HUES64 (cell line): ENCODE measurements at regions not wholly inside any gene's neighbourhood (a gene's known extent, or its start where the extent isn't known, plus 50 kb on each side); places are given as distances from the start of the nearest gene placed in this dataset.
"Not testable (repeated sequence)": the region's sequence is repeated elsewhere in the genome, so short reads cannot be mapped to it uniquely, and the experiment has no call there.

ENCODE experiments used
- H3K27ac ChIP-seq: 2 replicates; pipeline ENCODE4 v1.7.0; 2013; ENCODE audit warnings: low read depth, low read length, inconsistent platforms
- H3K27me3 ChIP-seq: 2 replicates; pipeline ENCODE4 v1.6.1; 2013; ENCODE audit warnings: mild to moderate bottlenecking, low read length; ENCODE audit not compliant: insufficient read depth
- H3K36me3 ChIP-seq: 2 replicates; pipeline ENCODE4 v1.6.1; 2013; ENCODE audit warnings: mild to moderate bottlenecking, low read length; ENCODE audit not compliant: insufficient read depth
- H3K4me1 ChIP-seq: 2 replicates; pipeline ENCODE4 v1.6.1; 2013; ENCODE audit warnings: mild to moderate bottlenecking, low read length, moderate library complexity; ENCODE audit not compliant: insufficient read depth
- H3K4me3 ChIP-seq: 2 replicates; pipeline ENCODE4 v1.5.1; 2013; ENCODE audit warnings: mild to moderate bottlenecking, low read length, moderate library complexity
- H3K9ac ChIP-seq: 2 replicates; pipeline ENCODE4 v1.6.1; 2013; ENCODE audit warnings: mild to moderate bottlenecking, low read depth, low read length
- H3K9me3 ChIP-seq: 2 replicates; pipeline ENCODE4 v1.6.1; 2013; ENCODE audit warnings: low read depth, low read length; ENCODE audit not compliant: insufficient read depth
- WGBS: fragments of 150-250, 120-280 bp; methylation state at CpG from one replicate; pipeline ENCODE4 v1.1.7; 2013; ENCODE audit warnings: missing lambda C conversion rate; 5-methylcytosine and 5-hydroxymethylcytosine counted together

DNA sequence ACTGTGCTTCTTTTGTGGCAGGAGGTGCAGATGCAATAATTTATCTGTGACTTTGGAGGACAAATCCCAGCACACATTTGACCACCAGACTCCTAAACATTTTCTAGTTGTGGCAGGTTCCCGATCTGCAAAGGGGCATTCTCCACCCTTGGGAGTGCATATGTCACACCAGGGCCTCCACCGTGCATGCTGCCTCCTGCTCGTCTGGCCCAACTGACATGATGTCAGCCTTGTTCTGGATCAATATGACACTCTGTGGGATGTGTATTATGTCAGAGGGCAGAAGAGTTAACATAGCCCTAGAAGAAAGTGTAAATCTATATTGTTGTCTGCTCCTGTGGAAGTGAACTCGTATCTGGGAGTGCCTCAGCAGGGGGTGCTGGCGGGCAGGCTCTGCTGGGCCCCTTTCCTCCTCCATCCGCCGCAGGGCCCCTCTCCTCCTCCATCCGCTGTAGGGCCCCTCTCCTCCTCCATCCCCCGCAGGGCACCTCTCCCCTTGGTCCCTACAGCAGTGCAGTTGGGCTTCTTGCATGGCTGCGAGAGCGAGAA, 97.7 kb upstream of the PPP1R26 start:
- Histone ChIP-seq H3K9me3 (no peaks in the 10 kb centered on the region), H3K9ac (no peak overlapping the region), H3K27ac (no peak overlapping the region), H3K4me1 (no peaks in the 10 kb centered on the region), H3K36me3 (no peaks in the 10 kb centered on the region), H3K4me3 (no peak overlapping the region), H3K27me3 (no peaks in the 10 kb centered on the region)
- 86% methylated on average over 11 of the region's 11 CpGs for WGBS

DNA sequence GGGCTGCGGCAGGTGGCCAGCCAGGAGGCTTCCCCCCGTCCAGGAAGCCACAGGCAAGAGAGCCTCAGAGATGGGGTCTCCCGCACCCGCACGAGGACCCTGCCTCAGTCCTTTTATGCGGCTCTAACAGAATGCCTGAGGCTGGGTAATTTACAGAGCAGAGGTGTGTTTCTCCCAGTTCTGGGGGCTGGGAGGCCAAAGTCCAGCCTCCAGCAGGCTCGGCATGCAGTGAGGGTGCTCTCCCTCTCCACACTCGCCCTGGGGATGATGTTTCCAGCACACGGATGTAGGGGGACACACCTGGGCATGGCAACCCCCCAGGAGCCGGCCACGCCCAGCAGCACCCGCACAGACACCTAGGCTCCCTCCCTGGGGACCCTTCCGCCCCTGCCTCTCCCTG, 95.4 kb upstream of the PPP1R26 start:
- H3K36me3 ChIP-seq, result no peaks in the 10 kb centered on the region
- H3K4me1 ChIP-seq, result no peaks in the 10 kb centered on the region
- H3K4me3 ChIP-seq, result no peak overlapping the region
- no peak overlapping the region for H3K9ac ChIP-seq
- no peak overlapping the region for H3K27ac ChIP-seq
- no peaks in the 10 kb centered on the region for H3K27me3 ChIP-seq
- no peaks in the 10 kb centered on the region for H3K9me3 ChIP-seq
- 87% methylated on average over 12 of the region's 13 CpGs for WGBS

DNA sequence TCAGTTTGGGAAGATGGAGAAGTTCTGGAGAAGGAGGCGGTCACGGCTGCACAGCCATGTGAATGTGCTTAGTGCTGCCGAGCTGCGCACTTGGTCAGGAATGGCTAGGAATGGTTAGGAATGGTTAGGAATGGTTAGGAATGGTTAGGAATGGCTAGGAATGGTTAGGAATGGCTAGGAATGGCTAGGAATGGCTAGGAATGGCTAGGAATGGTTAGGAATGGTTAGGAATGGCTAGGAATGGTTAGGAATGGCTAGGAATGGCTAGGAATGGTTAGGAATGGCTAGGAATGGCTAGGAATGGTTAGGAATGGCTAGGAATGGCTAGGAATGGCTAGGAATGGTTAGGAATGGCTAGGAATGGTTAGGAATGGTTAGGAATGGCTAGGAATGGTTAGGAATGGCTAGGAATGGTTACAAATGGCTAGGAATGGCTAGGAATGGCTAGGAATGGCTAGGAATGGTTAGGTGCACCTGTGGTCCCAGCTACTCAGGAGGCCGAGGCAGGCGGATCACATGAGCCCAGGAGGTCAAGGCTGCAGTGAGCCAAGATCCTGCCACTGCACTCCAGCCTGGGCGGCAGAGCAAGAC, 94.7 kb upstream of the PPP1R26 start:
- not testable (repeated sequence) for H3K4me1 ChIP-seq, H3K9ac ChIP-seq, H3K9me3 ChIP-seq, H3K27ac ChIP-seq, H3K27me3 ChIP-seq, H3K4me3 ChIP-seq, H3K36me3 ChIP-seq
- WGBS, result 94% methylated on average over 7 of the region's 7 CpGs

DNA sequence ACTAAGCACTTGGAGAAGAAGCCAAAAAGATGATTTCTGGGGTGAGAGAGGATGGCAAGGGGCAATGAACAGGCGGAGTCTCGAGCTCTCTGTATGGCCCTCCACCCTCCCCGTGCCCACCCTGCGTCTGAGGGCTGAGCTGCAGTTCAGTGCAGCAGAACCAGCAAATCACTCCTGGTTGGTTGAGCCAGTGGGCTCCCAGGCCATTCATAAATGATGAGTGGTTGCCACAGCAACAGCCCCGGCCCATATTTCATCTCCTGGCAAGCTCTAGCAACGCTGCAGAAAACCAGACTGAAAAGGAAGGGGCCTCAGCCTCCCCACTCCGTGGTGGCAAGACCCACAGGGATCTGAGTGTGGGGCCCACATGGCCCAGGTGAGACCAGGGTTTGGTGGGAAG, 93.8 kb upstream of the PPP1R26 start:
- Histone ChIP-seq H3K27ac (no peak overlapping the region), H3K4me1 (no peaks in the 10 kb centered on the region), H3K4me3 (no peak overlapping the region), H3K27me3 (no peaks in the 10 kb centered on the region), H3K9ac (no peak overlapping the region), H3K36me3 (no peaks in the 10 kb centered on the region), H3K9me3 (no peaks in the 10 kb centered on the region)
- WGBS, result 94% methylated on average over 7 of the region's 7 CpGs

DNA sequence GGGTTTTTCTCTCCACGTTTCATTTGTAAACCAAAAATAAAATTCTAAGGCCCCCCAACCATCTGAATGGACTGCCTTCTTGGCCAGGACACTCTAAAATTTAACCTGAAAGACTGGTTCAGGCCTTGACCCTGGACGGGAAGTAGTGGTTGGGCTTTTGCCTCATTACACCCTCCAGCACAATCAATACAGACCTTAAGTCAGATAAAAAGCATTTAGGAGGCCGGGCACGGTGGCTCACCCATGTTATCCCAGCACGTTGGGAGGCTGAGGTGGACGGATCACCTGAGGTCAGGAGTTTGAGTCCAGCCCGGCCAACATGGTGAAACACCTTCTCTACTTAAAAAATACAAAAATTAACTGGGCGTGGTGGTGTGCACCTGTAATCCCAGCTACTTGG, 91.6 kb upstream of the PPP1R26 start:
- H3K9ac ChIP-seq, result no peak overlapping the region
- no peak overlapping the region for H3K4me3 ChIP-seq
- WGBS, result 96% methylated on average over 8 of the region's 8 CpGs
- H3K9me3 ChIP-seq, result no peaks in the 10 kb centered on the region
- H3K27ac ChIP-seq, result no peak overlapping the region
- H3K4me1 ChIP-seq, result peaks cover 3% of the 10 kb centered on the region; the same call in 1 of the 2 replicates
- no peaks in the 10 kb centered on the region for H3K36me3 ChIP-seq
- no peaks in the 10 kb centered on the region for H3K27me3 ChIP-seq

DNA sequence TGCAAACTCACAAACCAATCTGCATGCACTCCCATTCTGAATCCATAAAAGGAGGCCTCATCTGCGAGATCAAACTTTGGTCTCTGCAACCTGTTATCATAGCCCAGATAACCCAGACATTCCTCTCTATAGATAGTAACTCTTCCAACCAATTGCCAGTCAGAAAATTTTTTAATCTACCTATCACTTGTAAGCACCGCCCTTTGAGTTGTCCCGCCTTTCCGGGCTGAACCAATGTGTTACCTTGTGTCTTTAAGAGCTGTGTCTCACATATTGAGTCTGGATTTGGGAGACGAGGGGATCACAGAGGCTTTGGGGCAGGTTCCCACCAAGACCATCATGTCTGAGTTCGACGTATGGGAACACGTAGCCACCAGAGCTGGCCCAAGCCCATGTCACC, 91.1 kb upstream of the PPP1R26 start:
- H3K27me3 ChIP-seq, result no peaks in the 10 kb centered on the region
- peaks cover 3% of the 10 kb centered on the region; the same call in 1 of the 2 replicates for H3K4me1 ChIP-seq
- no peak overlapping the region for H3K9ac ChIP-seq
- H3K4me3 ChIP-seq, result no peak overlapping the region
- H3K27ac ChIP-seq, result no peak overlapping the region
- WGBS, result 94% methylated on average over 8 of the region's 8 CpGs
- H3K9me3 ChIP-seq, result no peaks in the 10 kb centered on the region
- H3K36me3 ChIP-seq, result no peaks in the 10 kb centered on the region

DNA sequence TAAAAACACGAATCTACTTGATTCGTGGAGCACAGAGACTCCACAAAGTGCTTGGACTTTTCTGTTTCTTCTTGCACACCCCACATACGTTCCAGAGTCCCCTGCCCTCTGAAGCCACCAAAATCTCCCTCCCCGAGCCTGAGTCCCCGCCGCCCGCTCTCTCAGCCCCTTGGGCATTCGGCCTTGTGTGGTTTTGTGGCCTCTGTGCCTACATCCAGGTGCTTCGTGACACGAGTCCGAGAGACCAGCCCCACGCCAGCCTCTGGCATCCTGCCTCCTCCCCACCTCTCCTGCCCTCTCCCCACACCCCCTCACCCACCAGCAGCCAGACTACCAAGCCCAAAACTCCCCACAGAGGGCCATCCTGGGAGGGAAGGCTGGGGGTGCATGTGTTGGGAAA, 87.8 kb upstream of the PPP1R26 start:
- peaks cover 3% of the 10 kb centered on the region; the same call in 1 of the 2 replicates for H3K4me1 ChIP-seq
- no peaks in the 10 kb centered on the region for H3K36me3 ChIP-seq
- no peaks in the 10 kb centered on the region for H3K27me3 ChIP-seq
- H3K9me3 ChIP-seq, result peaks cover 13% of the 10 kb centered on the region
- H3K27ac ChIP-seq, result no peak overlapping the region
- no peak overlapping the region for H3K9ac ChIP-seq
- no peak overlapping the region for H3K4me3 ChIP-seq
- WGBS, result 95% methylated on average over 12 of the region's 12 CpGs

DNA sequence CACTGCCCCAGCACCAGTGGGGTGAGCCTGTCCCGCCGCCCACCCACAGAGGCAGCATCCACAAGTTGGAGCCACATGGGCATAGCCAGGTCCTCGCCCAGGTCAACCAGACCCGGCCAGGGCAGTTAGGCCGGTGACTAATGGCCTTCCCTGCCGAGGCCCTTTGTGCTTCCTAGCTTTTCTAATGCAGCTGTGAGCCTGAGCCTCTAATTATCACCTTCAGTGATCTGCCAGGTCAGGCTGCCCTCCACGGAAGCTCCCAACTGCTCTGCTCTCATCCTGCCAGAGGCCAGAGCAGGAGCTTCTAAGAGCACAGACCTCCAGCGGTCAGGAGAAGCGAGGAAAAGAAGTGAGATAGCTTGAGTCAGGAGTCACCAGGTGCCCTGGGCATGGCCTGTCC, 87.1 kb upstream of the PPP1R26 start:
- H3K36me3 ChIP-seq, result no peaks in the 10 kb centered on the region
- H3K9me3 ChIP-seq, result peaks cover 16% of the 10 kb centered on the region
- H3K4me1 ChIP-seq, result peaks cover 3% of the 10 kb centered on the region; the same call in 1 of the 2 replicates
- no peaks in the 10 kb centered on the region for H3K27me3 ChIP-seq
- H3K9ac ChIP-seq, result no peak overlapping the region
- no peak overlapping the region for H3K4me3 ChIP-seq
- WGBS, result 51% methylated on average over 9 of the region's 9 CpGs
- H3K27ac ChIP-seq, result no peak overlapping the region

DNA sequence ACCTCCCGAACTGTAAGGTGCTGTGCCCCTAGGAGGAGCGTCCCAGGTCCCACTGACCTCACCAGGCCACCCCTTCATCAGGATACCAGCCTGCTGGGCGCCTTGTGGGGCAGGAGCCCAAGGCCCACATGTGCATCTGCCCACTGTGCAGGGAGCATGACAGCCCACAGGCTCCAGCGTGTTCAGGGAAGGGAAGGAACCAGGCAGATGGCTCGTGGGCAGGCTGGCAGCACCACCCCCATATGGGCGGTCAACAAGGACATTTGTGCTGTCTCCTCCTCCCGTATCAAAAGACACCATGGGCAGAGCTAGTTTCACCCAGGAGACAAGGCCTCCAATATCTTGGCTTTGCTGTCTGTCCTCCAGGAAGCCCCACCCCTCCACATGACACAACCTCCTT, 85.5 kb upstream of the PPP1R26 start:
- H3K27me3 ChIP-seq, result no peaks in the 10 kb centered on the region
- H3K9me3 ChIP-seq, result peaks cover 16% of the 10 kb centered on the region
- no peak overlapping the region for H3K4me3 ChIP-seq
- no peaks in the 10 kb centered on the region for H3K36me3 ChIP-seq
- H3K4me1 ChIP-seq, result peaks cover 3% of the 10 kb centered on the region; the same call in 1 of the 2 replicates
- H3K27ac ChIP-seq, result no peak overlapping the region
- H3K9ac ChIP-seq, result no peak overlapping the region
- 92% methylated on average over 7 of the region's 7 CpGs for WGBS

DNA sequence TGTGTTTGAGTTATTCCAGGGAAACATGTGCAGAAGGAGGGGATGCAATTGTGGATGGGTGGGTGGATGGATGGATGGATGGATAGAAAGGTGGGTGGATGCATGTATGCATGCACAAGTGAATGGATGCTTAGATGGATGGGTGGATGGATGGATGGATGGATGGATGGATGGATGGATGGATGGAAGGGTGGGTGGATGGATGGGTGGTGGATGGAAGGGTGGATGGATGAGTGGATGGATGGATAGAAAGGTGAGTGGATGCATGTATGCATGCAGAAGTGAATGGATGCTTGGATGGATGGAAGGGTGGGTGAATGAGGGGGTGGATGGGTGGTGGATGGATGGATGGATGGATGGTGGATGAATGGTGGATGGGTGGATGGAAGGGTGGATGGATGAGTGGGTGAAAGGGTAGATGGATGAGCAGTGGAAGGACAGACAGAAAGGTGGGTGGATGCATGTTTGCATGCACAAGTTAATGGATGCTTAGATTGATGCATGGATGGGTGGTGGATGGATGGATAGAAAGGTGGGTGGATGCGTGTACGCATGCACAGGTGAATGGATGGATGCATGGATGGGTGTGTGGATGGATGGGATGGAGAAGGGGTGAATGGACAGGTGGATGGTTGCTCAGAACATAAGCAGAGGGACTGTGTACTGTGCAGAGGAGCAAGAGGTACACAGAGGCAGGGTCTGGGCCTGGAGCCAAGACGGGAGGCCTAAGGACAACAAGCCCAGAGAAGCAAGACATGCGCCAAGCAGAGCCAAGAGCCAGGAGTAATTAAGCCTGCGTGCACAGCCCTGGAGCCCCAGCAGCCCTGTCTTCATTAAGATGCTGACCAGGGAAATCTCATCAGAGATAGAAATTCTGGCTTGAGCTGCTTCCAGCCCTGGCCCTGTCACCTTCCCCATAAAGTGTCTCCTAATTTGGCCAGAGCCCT, 84.6 kb upstream of the PPP1R26 start:
- Histone ChIP-seq H3K27me3 (no peaks in the 10 kb centered on the region), H3K4me1 (peaks cover 3% of the 10 kb centered on the region; the same call in 1 of the 2 replicates), H3K9ac (no peak overlapping the region), H3K9me3 (peaks cover 16% of the 10 kb centered on the region), H3K27ac (no peak overlapping the region), H3K36me3 (no peaks in the 10 kb centered on the region), H3K4me3 (no peak overlapping the region)
- WGBS, result 93% methylated on average over 5 of the region's 5 CpGs

DNA sequence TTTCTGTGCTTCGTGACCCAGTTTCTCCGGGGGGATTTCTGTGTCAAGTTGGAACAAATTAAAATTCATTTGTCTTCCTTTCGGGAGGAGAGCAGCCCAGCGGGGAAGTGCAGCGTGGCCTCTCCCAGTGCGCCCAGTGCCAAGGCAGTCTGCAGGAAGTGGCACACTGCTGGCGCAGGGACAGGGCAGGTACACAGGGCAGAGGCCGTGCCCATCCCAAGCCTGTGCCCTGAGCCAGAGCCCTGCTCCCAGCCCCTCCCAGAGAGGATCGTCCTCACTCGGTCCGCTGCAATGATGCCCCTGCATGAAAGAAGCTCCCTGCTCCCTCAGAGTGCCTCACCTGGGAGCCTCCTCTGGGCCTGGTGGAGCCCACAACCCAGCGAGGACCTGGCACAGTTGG, 82.4 kb upstream of the PPP1R26 start:
- peaks cover 3% of the 10 kb centered on the region; the same call in 1 of the 2 replicates for H3K4me1 ChIP-seq
- H3K9ac ChIP-seq, result no peak overlapping the region
- no peaks in the 10 kb centered on the region for H3K27me3 ChIP-seq
- H3K4me3 ChIP-seq, result no peak overlapping the region
- no peaks in the 10 kb centered on the region for H3K36me3 ChIP-seq
- no peak overlapping the region for H3K27ac ChIP-seq
- 95% methylated on average over 12 of the region's 12 CpGs for WGBS
- H3K9me3 ChIP-seq, result peaks cover 16% of the 10 kb centered on the region
